OCI-LY1 (cell line): ENCODE measurements at regions not wholly inside any gene's neighbourhood (a gene's known extent, or its start where the extent isn't known, plus 50 kb on each side); places are given as distances from the start of the nearest gene placed in this dataset.

Experiments
- CTCF ChIP-seq: fragments of 200-600 bp; sonication (generic), shearing (Covaris generic); IDR thresholded peaks from 2 replicates; pipeline ENCODE4 v1.5.1; 2017; ENCODE audit warnings: mild to moderate bottlenecking, antibody characterized with exemption, low read length, moderate library complexity, mixed read lengths
- EZH2 ChIP-seq: fragments of 200-600 bp; sonication (generic), shearing (Covaris generic); IDR thresholded peaks from 2 replicates; pipeline ENCODE4 v1.8.0; 2017; ENCODE audit warnings: borderline replicate concordance, mixed run types, mild to moderate bottlenecking, antibody characterized with exemption, low read length, moderate library complexity, mixed read lengths

GRCh38 chrX:725971-726370 lies 95.4 kb downstream of the SHOX start:
- TF ChIP-seq CTCF (no peak), EZH2 (no peak)
